ENCODE measurements at regions not wholly inside any gene's neighbourhood (a gene's known extent, or its start where the extent isn't known, plus 50 kb on each side); places are given as distances from the start of the nearest gene placed in this dataset.

DNA sequence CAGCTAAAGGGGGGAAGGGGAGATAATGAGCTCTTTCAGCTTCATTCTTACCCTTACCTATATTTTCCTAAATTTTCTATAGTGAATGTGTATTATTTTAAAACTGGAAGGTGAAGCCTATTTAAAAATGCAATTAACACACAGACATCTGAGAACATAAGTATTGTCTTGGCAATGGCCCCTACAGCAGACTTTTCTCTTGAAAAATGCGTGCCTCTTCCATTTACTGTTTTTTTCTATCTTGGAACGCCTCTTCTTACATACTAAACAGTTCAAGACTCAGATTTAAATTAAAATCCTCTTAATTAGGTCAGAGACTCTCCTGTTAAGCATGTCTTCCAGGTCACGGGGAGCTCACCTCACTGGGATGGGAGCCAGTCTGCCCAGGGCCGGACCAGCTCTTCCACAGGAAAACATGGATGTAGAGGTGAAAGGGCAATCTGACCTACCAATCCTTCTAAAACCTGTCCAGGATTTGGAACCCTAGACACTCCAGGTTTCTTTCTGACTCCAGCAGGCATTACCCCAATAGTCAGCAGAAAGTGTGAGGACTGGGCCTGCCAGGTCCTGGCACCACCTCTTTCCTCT is 137.3 kb downstream of the ZNF281 start:
- TF ChIP-seq, protein P1, sequence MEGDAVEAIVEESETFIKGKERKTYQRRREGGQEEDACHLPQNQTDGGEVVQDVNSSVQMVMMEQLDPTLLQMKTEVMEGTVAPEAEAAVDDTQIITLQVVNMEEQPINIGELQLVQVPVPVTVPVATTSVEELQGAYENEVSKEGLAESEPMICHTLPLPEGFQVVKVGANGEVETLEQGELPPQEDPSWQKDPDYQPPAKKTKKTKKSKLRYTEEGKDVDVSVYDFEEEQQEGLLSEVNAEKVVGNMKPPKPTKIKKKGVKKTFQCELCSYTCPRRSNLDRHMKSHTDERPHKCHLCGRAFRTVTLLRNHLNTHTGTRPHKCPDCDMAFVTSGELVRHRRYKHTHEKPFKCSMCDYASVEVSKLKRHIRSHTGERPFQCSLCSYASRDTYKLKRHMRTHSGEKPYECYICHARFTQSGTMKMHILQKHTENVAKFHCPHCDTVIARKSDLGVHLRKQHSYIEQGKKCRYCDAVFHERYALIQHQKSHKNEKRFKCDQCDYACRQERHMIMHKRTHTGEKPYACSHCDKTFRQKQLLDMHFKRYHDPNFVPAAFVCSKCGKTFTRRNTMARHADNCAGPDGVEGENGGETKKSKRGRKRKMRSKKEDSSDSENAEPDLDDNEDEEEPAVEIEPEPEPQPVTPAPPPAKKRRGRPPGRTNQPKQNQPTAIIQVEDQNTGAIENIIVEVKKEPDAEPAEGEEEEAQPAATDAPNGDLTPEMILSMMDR (IDR thresholded peaks at IDR 0.05): no peak
- TF ChIP-seq POLR2A (IDR thresholded peaks at IDR 0.05): no peak

Data from right lobe of liver (tissue), 4 donors.